ENCODE measurements at regions not wholly inside any gene's neighbourhood (a gene's known extent, or its start where the extent isn't known, plus 50 kb on each side); places are given as distances from the start of the nearest gene placed in this dataset.

- TF ChIP-seq KLF5 (IDR thresholded peaks at IDR 0.05; ENCODE audit: partially characterized antibody) = no peak
- no peak for TF ChIP-seq BHLHE40 (IDR thresholded peaks at IDR 0.05; ENCODE audit: borderline replicate concordance in 1 of 2, low read depth in 2 of 2, low read length in 1 of 2)
- no peak for TF ChIP-seq NRF1 (conservative IDR thresholded peaks at IDR 0.05; ENCODE audit: low read depth, low read length)
- TF ChIP-seq ATF3 (IDR thresholded peaks at IDR 0.05; ENCODE audit: borderline replicate concordance, extremely low read depth, low read depth, low read length) = no peak
- TF ChIP-seq CHD1 (IDR thresholded peaks at IDR 0.05; ENCODE audit: low read depth, low read length) = no peak
- no peak for TF ChIP-seq SUZ12 (IDR thresholded peaks at IDR 0.05; ENCODE audit: unreplicated experiment)
- no peak for TF ChIP-seq EP300 (IDR thresholded peaks at IDR 0.05; ENCODE audit: borderline replicate concordance in 1 of 2, control insufficient read depth in 1 of 2, low read depth in 2 of 2, low read length in 2 of 2)
Observed at GRCh38 chr16:87182759-87183158, 134.4 kb downstream of the C16orf95 start (continued).

- TF ChIP-seq CTCF (IDR thresholded peaks at IDR 0.05 in 2 of 3, conservative IDR thresholded peaks at IDR 0.05 in 1 of 3; ENCODE audit: control insufficient read depth in 2 of 3, extremely low read depth in 1 of 3, insufficient read depth in 1 of 3, low read depth in 3 of 3, low read length in 3 of 3) (0 out of 6 replicates have a peak, but pooled peaks of 1 of the 3 experiments have one; percentile 3), STAT3 (IDR thresholded peaks at IDR 0.05; ENCODE audit: low read depth, low read length) (no peak)
- no peak overlapping the region for H3K9ac ChIP-seq (ENCODE audit: control insufficient read depth, insufficient read depth, low read length)
- intact Hi-C loops (cut with micrococcal nuclease; ENCODE audit: unreplicated experiment) (no loop called here), in situ Hi-C loops (cut with MboI) (no loop called here)
- no peaks in the 10 kb centered on the region for H3K79me2 ChIP-seq (ENCODE audit: control insufficient read depth, insufficient read depth, low read length)
- H3K4me2 ChIP-seq (ENCODE audit: control insufficient read depth, insufficient read depth) = no peak overlapping the region
- H3K27me3 ChIP-seq (replicated peaks in 1 of 2; ENCODE audit: control insufficient read depth in 2 of 2, insufficient read depth in 2 of 2, low read length in 1 of 2) = no peaks in the 10 kb centered on the region
- no peak overlapping the region for H3K27ac ChIP-seq (ENCODE audit: control insufficient read depth, insufficient read depth)
- BruUV-seq (replicated peaks) = no TSS peak
- ChIA-PET CTCF (no interaction called here), POLR2A (no interaction called here), SMC1A (ENCODE audit: uncharacterized antibody, unreplicated experiment) (no interaction called here), RAD21 (ENCODE audit: unreplicated experiment) (no interaction called here)
- no peak overlapping the region for H2AFZ ChIP-seq (ENCODE audit: control insufficient read depth, low read depth, low read length)
- FAIRE-seq (no peak), DNase-seq (ENCODE audit: low read depth, low spot score) (no peak), ATAC-seq (no peak)
- no peak overlapping the region for H3K4me3 ChIP-seq
- no peaks in the 10 kb centered on the region for H3K4me1 ChIP-seq (ENCODE audit: control insufficient read depth, insufficient read depth, low read length)
- 21% methylated on average over 10 of the region's 10 CpGs for WGBS (ENCODE audit: insufficient coverage, insufficient replicate concordance, low lambda C conversion rate, missing lambda C conversion rate)
- H3K9me3 ChIP-seq (replicated peaks; ENCODE audit: control insufficient read depth, insufficient read depth, low read length) = peaks cover 2% of the 10 kb centered on the region; the same call in 1 of the 3 replicates
- H3K36me3 ChIP-seq (ENCODE audit: control insufficient read depth in 2 of 2, insufficient read depth in 2 of 2, low read length in 1 of 2) = no peaks in the 10 kb centered on the region
- H4K20me1 ChIP-seq (ENCODE audit: control insufficient read depth, insufficient read depth) = no peaks in the 10 kb centered on the region
Observed at GRCh38 chr16:87183647-87184046, 133.5 kb downstream of the C16orf95 start.
